Choroid plexus epithelial cell (primary cell): ENCODE measurements at regions not wholly inside any gene's neighbourhood (a gene's known extent, or its start where the extent isn't known, plus 50 kb on each side); places are given as distances from the start of the nearest gene placed in this dataset.

Experiments used
- DNase-seq: peaks from one replicate; pipeline ENCODE4 v3.0.0-alpha.2; 2010; ENCODE audit warnings: low read depth
- H3K4me3 ChIP-seq: 2 replicates; pipeline ENCODE4 v1.5.1; 2011; ENCODE audit warnings: low read depth, mild to moderate bottlenecking, control low read depth, low read length, moderate library complexity
- TF ChIP-seq, protein P1 (sequence below): conservative IDR thresholded peaks from 2 replicates; pipeline ENCODE4 v1.5.1; 2011; ENCODE audit warnings: low read depth, mild to moderate bottlenecking, control low read depth, inconsistent platforms, low read length, moderate library complexity

DNA sequence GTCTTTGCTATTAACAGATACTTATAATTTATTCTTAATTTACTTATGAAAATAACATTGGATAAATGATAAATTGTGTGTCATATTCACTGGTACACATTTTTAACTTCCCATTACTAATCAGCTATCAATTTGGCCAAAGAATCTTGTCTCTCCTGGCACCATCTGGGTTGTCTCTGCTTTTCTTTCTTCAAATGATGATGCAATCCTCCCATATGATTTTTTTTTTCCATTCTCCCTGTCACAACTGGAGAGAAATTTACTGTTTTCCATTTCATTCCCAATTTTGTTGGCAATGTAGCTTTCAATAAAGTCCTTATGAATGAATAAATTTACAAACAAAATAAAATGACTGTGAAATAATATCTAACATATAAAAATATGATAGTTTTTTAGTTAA is 743.7 kb upstream of the EPHA6 start:
- TF ChIP-seq, protein P1, sequence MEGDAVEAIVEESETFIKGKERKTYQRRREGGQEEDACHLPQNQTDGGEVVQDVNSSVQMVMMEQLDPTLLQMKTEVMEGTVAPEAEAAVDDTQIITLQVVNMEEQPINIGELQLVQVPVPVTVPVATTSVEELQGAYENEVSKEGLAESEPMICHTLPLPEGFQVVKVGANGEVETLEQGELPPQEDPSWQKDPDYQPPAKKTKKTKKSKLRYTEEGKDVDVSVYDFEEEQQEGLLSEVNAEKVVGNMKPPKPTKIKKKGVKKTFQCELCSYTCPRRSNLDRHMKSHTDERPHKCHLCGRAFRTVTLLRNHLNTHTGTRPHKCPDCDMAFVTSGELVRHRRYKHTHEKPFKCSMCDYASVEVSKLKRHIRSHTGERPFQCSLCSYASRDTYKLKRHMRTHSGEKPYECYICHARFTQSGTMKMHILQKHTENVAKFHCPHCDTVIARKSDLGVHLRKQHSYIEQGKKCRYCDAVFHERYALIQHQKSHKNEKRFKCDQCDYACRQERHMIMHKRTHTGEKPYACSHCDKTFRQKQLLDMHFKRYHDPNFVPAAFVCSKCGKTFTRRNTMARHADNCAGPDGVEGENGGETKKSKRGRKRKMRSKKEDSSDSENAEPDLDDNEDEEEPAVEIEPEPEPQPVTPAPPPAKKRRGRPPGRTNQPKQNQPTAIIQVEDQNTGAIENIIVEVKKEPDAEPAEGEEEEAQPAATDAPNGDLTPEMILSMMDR, result no peak
- DNase-seq, result no peak

DNA sequence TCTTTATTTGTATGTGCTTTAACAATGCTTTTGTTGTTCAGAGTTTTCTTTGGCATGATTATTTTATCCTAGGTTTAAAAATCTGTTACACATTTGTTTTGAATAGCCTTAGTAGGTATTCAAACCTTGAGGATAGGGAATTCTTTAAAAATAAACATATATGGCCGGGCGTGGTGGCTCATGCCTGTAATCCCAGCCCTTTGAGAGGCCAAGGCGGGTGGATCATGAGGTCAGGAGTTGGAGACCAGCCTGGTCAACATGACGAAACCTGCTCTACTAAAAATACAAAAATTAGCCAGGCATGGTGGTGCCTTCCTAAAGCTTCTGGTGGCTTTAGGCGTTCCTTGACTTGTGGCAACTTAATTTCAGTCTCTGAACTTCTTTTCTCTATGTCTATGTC is 743.3 kb upstream of the EPHA6 start:
- TF ChIP-seq, protein P1, result no peak
- no peak overlapping the region for H3K4me3 ChIP-seq
- no peak for DNase-seq

More for the DNA sequence above, 743.7 kb upstream of the EPHA6 start:
- no peak overlapping the region for H3K4me3 ChIP-seq

DNA sequence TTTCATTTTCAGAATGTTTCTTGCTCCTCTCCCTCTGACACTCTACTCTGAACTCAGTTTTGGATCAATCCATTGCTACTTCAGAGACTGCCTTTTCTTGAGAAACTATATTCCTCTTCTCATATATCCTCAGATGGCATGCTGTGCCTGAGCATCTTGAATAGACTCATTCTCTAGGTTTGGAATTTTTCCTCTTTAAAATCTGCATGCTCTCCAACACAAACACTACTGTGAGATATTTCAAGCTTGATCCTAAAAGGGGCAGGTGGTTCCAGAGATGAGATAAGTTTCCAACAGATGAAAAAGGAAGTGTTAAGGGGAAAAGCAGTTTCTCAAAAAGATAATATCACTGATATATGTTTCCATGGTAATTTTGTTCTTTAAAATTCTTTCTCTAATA is 742.2 kb upstream of the EPHA6 start:
- TF ChIP-seq, protein P1, result no peak
- no peak overlapping the region for H3K4me3 ChIP-seq
- DNase-seq, result no peak

DNA sequence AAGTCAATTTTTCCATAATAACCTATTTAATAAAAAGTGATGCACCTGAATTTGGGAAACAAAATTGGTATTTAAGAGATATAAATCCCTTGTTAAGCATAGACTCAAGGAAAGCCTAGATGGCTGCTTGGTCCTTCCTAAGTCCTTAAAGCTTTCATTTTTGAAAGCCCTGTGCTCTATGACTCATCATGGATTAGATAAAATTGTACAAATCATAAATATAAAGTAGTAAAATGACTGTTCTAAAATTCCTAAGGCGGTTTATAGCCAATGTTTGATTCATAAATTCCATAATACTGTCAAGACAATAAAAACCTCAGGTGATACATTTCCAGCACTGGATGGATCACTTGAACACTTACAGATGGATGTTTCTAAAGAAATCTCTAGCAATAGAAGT is 730.8 kb upstream of the EPHA6 start:
- TF ChIP-seq, protein P1, result no peak
- DNase-seq, result no peak

DNA sequence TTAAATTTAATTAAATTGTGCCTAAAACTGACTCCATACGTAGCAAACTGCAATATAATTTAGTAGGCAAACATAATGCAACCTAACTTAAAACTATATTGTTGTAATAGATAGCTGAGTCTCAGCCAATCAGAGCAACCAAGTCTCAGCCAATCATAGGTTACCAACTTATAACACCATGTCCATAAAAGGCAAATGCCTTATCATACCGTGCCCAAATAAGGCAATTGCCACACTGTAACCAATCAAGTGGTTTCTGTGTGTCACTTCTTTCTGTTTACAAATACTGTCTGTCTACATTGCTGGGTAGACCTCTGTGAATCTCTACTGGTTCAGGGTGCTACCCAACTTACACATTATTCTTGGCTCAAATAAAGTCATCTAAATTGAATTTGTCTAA is 728.4 kb upstream of the EPHA6 start:
- no peak overlapping the region for H3K4me3 ChIP-seq
- DNase-seq, result no peak
- TF ChIP-seq, protein P1, result no peak

More for the DNA sequence above, 730.8 kb upstream of the EPHA6 start:
- H3K4me3 ChIP-seq, result no peak overlapping the region

DNA sequence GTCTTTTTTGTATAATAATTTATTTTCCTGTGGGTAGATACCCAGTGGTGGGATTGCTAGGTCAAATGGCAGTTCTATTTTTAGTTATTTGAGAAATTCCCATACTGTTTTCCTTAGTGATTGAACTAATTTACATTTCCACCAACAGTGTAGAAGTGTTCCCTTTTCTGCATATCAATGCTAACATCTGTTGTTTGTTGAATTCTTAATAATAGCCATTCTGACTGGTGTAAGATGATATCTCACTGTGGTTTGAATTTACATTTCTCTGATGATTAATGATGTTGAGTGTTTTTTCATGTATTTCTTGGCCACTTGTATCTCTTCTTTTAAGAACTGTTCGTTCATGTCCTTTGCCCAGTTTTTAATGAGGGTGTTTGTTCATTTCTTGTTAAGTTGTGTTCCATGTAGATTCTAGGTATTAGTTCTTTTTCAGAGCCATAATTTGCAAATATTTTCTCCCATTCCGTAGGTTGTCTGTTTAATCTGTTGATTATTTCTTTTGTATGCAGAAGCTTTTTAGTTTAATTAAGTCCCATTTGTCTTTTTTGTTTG is 713.3 kb upstream of the EPHA6 start:
- TF ChIP-seq, protein P1, result no peak
- no peak for DNase-seq
- H3K4me3 ChIP-seq, result no peak overlapping the region

DNA sequence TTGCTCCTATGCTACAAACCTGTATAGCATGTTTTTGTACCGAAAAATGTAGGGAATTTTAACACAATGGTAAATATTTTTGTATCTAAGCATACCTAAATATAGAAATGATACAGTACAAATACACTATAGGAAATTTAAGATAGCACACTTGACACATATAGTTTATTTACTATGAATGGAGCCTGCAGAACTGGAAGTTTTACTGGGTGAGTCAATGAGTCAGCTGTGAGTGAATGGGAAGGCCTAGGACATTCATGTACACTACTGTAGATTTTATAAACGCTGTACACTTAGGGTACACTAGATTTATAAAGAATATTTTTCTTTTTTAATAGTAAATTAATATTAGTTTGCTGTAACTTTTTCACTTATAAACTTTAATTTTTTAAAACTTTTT is 707.7 kb upstream of the EPHA6 start:
- no peak overlapping the region for H3K4me3 ChIP-seq
- TF ChIP-seq, protein P1, result no peak
- DNase-seq, result no peak
